ENCODE measurements at regions not wholly inside any gene's neighbourhood (a gene's known extent, or its start where the extent isn't known, plus 50 kb on each side); places are given as distances from the start of the nearest gene placed in this dataset.
A peak's percentile ranks its signal among the peaks of the same experiment; 100 is the strongest.
"Not testable (repeated sequence)": the region's sequence is repeated elsewhere in the genome, so short reads cannot be mapped to it uniquely, and the experiment has no call there.

DNA sequence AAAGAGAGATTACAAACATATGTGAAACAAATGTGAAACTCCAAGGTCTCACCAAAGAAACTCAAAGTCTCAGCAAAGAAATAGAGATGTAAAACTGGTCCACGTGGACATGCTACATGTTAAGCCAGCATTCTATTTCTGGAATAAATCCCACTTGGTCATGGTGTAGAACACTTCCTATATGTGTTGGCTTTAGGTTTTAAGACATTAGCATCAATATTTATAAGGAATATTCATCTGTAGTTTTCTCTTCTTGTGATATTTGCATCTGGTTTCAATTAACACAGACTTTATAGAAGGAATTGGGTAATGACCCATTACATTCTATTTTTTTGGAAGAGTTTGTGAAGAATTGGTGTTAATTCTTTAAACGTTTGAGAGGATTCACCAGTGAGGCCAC is 133.1 kb downstream of the COPS8 start:
- DNase-seq: no peak

DNA sequence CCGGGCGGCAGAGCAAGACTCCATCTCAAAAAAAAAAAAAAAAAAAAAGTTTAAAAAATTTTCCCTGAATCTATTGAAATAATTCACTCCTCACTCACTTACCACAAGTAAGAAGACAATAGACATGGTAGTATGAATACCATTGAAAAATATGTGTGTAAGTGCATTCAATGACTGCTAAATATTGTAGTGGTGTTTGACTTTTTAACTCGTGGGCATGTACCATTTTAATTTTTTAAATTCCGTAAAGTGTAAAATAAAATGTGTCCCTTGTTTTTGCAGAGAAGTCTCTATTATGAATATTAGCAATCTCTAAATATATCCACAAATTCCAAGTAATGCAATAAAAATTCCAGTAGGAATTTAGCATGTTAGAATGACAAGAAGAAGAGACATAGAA is 134.1 kb downstream of the COPS8 start:
- DNase-seq: no peak

GRCh38 chr2:237221443-237221842 is 135.8 kb downstream of the COPS8 start:
- no peak for DNase-seq

DNA sequence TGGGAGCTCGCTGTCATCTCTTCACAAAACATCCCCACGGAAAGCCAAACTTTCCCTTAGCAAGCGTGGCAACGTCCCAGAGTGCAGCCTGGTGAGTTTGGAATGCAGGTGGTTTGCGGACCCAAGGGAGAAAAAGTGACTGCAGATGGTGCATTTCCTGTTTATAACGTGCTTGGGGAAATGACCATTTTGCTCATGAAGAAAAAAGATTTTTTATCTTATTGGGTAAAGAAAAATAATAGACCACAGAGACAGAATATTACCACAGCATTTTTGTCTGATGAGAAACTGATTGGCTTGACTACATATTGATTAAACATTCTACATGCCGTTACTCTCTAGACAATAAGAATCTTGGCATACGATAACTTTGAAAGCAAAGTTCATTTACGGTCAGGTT is 136.5 kb downstream of the COPS8 start:
- DNase-seq: no peak

DNA sequence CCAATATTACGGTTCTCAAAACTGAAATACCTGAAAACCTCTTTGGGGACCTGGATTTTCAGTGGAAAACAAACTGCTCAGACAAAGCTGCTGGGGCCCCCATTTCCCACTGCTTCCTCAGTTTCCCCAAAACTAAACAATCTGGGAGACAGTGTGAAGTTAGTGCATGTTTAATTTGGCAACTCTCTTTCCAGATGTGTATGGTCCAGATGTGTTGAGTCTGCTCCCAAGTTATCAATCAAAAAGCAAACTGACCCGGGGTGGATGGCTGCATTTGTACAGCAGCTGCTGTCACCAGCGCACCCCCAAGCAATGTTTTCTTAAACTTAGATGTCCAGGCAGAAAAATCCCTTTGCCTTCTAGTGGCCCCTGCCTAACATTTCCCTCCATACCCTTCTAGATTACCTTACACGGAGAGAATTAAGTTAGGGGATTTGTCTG is 136.9 kb downstream of the COPS8 start:
- DNase-seq: no peak

GRCh38 chr2:237223201-237223861 is 137.6 kb downstream of the COPS8 start:
- DNase-seq: no peak

GRCh38 chr2:237227190-237227589 is 141.5 kb downstream of the COPS8 start:
- DNase-seq: no peak

DNA sequence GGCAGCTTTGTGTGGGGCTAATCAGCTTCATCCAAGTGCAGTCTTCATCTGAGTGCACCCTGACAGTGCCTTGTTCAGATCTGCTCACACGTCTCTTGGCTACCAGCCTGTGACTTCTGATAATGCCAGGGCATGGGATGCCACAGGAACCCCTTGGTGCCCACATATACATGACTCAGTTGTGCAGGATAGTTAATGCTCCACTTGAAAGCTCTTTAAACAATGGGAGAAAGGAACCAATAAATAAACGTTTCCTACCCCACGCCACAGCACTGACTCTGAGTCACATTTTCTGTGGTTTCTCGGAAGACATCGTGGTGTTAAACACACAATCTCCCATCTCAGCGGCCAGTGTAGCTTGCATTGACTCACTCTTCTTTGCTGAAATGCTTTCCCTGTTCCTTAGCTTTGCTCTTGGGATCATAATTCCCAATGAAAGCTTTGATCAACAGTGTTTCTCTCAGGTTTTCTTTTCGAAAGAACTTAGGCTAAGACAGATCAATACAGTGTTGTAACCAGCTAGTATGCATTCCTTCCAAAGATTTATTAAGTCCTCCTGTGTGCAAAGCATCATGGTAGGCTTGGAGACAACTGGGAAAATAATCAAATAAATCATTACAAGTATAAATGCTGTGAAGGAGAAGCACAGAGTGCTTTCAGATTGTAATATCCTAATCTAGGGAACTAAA is 142.0 kb downstream of the COPS8 start:
- peak in 1 of 2 donors; percentile 21 for DNase-seq

DNA sequence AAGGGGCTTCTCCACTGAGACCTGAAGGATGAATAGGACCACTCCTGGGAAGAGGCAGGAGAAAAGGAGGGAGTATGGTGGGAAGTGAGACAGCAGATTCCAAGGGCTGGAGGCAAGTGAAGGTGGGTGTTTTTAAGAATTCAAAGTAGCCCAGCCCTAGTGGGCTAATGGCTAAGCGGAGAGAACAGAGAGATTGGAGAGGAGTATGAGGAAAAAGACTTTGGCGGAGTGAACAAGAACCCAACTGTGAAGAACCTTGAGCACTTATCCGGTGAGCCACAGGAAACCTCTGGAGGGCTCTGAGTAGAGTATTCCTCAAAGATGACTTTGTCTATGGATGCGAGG is 142.6 kb downstream of the COPS8 start:
- DNase-seq: no peak

- DNase-seq: no peak
Measured at GRCh38 chr2:237229905-237230304, 144.2 kb downstream of the COPS8 start.

- no peak for DNase-seq
Measured at GRCh38 chr2:237230355-237230754, 144.7 kb downstream of the COPS8 start.

- no peak for DNase-seq
Measured at GRCh38 chr2:237231593-237231992, 145.9 kb downstream of the COPS8 start.

DNA sequence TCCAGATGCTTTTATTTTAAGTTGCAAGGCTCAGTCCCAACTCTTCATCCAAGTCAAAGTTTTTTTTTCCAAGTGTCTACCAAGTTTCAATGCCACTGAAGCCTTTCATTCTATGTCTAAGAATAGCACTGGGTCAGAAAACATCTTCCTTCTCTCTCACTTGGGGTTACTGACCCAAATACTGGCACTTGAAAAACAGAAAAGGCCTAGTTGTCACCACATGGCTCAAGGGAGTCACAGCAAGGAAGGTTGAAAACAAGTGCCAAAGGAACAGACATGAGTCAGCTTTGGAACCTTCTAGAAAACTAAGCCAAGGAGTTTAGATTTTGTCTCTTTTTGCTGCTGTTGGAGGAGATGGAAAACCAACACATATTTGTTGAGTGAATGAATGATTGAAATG is 146.5 kb downstream of the COPS8 start:
- DNase-seq: no peak

DNA sequence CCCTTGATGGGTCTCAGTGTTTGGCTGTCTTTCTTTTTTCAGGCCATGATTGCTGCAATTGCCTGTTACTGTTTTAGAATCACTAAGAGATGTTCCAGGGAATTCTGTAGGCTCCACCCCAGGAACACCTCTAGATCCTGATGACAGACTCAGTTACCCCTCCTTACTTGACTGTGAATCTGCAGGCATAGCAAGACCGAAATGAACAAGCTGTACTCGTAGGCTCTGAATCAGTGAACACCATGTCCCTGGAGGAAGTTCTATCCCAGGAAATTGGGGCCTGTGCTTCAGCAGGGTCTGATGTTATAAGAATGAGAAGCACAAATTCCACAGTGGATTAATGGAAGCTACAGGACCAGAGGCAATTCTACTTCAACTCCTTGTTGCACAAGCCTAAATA is 148.6 kb downstream of the COPS8 start:
- no peak for DNase-seq

DNA sequence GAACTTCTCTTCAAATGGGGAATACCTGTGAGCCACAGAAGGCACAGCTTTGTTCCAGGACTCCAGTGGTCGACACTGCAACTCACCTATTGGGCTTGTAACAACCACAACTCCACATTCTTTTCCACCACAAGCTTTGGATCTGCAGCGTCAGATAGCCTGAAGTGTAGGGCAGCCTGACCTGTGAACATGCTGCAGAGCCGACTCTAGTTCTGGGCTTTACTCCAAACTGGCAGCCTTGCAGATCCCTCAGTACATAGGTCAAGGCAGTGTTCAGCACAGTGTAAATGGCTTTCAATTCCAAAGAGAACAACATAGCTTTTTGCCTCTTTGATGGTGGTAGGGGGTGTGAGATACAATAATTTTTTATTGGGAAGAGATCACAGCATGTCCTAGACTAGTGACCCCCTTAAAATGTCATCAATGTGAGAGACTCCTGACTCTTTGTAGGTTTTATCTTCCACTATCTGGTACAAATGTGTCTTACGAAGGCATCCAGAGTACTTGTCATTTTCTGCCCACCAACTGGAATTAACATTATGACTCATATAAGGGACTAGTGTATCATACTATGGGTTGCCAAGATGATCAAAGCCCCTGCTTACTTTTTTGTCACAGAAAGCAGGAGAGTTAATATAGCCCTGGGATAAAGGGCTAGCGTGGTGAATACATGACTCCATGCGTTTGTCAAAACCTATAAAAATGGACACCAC is 149.8 kb downstream of the COPS8 start:
- DNase-seq: no peak

DNA sequence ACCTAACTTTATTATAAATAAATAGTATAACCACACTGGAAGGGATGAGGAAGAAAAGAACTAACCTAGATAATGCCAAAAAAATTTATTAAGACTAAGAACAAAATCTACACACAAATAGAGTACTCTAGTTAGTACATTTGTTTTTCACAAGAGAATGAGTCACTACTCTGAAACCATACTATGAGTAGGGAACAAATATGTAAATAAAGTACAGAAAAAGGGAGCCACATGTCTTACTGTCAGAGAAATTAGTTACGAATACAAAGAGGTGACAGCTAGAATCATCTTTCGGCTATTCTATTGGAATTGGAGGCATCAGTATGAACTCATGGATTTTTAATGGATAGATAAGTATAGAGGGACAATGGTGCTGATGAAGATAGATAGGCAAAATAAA is 150.5 kb downstream of the COPS8 start:
- no peak for DNase-seq

GRCh38 chr2:237238249-237238648 is 152.6 kb downstream of the COPS8 start:
- DNase-seq: no peak

DNA sequence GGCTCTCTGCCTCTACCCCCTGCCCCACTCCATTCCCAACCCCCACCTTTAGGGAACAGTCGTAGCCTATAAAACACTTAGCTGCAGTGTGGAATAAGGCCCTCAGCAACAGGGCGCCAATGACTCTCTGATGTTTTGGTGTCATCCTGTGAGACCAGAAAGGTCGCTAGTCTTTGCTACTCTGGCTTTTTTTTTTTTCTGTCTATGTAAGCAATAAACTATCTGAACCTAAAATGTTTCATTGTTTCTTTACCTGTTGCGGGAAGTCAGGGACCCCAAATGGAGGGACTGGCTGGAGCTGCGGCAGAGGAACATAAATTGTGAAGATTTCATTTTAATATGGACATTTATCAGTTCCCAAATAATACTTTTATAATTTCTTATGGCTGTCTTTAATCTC is 154.6 kb downstream of the COPS8 start:
- no peak for DNase-seq

GRCh38 chr2:237240868-237241267 is 155.2 kb downstream of the COPS8 start:
- DNase-seq: not testable (repeated sequence)

DNA sequence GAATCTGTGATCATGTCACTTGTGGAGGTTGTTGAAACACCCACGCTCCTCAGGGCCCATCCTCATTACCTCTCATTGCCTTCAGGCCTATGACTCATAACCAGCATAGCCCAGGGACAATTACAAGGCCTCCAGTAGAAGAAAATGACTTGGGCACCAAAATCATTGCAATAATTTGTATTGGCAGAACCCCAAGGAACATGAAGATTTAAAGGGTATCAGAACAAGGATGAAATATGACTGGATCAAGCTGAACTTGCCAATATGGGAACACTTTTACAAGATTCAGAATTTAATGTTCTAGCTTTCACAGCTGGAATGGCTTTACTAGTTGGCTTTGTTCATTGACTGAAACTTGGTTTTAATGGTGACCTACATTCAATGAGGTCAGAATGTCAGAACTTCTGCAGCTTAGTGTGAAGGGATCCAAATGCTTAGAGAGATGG is 156.4 kb downstream of the COPS8 start:
- DNase-seq: no peak

- no peak for DNase-seq
Measured at GRCh38 chr2:237243487-237243886, 157.8 kb downstream of the COPS8 start.

DNA sequence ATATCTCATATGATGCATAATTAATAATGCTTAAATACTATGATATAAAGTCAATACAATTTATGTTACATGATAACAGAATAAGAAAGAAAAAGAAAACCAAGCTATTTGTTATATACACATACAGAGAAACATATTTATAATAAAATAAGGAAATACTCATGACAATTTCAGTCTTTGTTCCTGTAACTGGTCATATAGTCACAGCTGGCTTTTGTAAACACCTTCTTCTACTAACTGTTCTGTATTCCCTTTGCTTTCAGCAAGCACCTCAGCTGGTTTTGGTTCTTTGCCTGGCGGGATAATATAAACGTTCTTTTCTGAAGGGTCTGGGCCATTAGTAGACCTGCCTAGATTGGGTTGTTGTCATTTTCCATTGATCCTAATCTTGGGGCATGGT is 158.5 kb downstream of the COPS8 start:
- no peak for DNase-seq

GRCh38 chr2:237244976-237245646 is 159.4 kb downstream of the COPS8 start:
- no peak for DNase-seq

GRCh38 chr2:237250599-237250998 is 163.4 kb downstream of the COL6A3 start:
- no peak for DNase-seq
